ENCODE measurements at regions not wholly inside any gene's neighbourhood (a gene's known extent, or its start where the extent isn't known, plus 50 kb on each side); places are given as distances from the start of the nearest gene placed in this dataset.
"Not testable (repeated sequence)": the region's sequence is repeated elsewhere in the genome, so short reads cannot be mapped to it uniquely, and the experiment has no call there.

DNA sequence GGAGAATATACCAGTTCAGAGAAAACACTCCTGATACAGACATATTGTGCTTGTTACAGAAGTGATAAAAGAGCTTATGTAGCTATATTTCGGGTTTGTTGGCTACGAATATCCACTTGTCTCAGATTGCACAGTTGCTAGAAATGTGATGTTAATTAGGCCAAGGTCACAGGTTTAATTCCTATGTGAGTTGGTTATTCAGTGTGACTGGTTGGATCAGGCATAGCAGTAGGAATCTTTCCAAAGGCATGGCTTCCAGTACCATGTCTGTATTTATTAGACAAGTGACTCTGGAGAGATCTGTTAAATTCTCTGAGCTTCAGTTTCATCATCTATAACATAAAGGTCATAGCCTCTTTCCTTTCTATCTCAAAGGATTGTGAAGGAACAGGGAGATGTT is 152.7 kb upstream of the KITLG start:
- no peak overlapping the region for H3K4me3 ChIP-seq (ENCODE audit: low read length)
- no peak for TF ChIP-seq ZNF274 (IDR thresholded peaks at IDR 0.05; ENCODE audit: low read depth, low read length)

GRCh38 chr12:88729196-88729595 is 148.9 kb upstream of the KITLG start:
- no peak for TF ChIP-seq ZNF274 (IDR thresholded peaks at IDR 0.05; ENCODE audit: low read depth, low read length)

GRCh38 chr12:88726806-88727720 is 146.8 kb upstream of the KITLG start:
- no peak for TF ChIP-seq ZNF274 (IDR thresholded peaks at IDR 0.05; ENCODE audit: low read depth, low read length)
- no peak overlapping the region for H3K4me3 ChIP-seq (ENCODE audit: low read length)

More at GRCh38 chr12:88729196-88729595, 148.9 kb upstream of the KITLG start:
- H3K4me3 ChIP-seq (ENCODE audit: low read length): no peak overlapping the region

DNA sequence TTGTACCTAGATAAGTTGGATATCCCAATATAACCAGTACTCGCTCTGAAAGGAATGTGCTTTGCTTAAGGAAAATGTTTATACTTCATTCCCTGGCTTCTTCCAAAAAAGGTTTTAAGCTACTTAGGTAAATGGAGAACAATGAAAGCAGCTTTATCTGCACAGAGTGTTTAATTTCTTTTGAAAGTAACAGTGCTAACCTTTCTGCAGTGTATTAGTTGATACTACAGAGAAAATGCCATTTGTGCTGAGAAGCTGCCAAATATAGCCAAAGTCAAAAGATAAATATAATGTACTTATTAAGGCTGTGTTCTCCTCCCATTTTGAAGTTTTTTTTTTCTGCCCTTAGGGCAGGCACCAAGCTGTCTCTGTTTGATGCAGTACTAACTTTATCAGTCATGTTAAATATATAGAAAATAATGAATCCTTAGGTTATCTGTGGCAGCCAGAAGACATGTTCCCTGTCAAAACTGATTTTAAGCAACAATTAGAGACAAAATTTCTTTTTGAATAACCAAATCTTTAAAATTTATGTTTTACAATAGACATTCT is 145.4 kb upstream of the KITLG start:
- H3K4me3 ChIP-seq (ENCODE audit: low read length): no peak overlapping the region
- no peak for TF ChIP-seq ZNF274 (IDR thresholded peaks at IDR 0.05; ENCODE audit: low read depth, low read length)

DNA sequence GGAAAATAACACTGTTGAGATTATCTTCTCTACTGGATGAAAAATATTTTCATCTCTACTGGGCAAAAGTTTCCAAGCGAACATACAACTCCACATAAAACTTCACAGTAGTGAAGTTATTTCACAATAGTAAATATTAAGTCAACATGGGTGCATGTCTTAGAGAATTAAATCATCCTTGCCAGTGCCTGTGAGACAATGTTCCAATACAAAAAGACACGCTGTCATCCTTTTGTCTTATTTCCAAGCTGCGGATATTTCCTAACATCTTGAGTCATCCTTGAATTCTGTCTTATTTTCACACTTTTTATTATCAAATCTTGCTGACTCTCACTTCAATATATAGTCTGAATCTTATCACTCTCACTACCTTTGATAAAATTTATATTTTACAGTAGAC is 142.9 kb upstream of the KITLG start:
- TF ChIP-seq ZNF274 (IDR thresholded peaks at IDR 0.05; ENCODE audit: low read depth, low read length): no peak

DNA sequence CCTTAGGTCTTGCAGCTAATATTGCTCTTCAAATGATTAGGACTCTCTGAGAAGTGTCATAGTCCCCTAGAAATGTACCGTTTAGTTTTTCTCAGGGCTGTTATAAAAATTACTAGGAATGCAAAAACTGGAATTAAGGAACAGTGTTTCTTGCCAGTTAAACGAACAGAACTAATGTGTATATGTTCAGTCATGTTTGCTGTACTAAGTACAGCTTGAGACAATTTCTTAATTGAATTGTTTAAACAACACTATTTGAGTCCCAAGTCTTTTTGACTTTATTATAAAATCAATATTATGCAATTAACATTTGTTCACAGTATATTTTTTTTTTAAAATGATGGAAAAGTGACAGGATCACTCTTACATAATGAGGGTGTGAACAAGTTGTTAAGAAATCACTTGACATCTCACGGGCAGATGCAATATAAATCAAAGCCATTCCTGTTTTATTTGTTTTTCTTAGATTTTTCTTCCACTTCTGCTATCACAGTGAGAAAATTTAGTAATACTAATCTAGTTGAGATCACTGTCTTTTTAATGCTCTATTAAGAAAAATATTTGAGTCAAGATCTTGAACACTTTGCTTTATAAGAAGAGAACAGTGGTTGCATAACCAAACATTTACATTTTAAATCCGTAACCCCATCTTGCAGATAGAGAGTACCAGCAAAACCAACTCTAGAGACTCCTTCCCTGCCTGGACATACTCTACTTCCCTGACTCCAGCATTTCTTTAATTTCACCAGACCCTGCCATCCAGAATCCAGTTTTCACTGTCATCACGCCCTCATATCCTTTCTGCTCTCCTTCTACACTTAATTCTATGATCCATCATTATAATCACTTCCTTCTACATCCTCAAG is 140.7 kb upstream of the KITLG start:
- no peak for TF ChIP-seq ZNF274 (IDR thresholded peaks at IDR 0.05; ENCODE audit: low read depth, low read length)

More for the DNA sequence above, 142.9 kb upstream of the KITLG start:
- H3K4me3 ChIP-seq (ENCODE audit: low read length): no peak overlapping the region

DNA sequence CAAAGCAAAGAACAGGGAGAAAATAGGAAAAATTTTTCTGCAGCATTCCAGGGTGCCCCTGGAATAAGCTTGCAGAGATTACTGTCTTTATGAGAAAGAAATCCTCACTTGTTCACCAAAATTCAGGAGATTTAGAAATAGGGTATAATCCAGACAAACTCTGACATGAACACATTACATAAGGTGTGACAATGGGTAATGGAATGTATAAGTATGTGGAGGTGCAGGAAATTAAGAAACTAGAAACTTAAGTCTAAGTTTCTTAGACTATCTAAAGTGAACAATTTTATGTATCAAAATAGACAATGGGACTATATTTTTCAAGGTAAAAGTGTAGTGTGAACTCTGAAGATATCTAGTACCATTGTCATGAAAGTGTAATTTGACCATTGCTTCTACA is 140.0 kb upstream of the KITLG start:
- no peak for TF ChIP-seq ZNF274 (IDR thresholded peaks at IDR 0.05; ENCODE audit: low read depth, low read length)
- no peak overlapping the region for H3K4me3 ChIP-seq (ENCODE audit: low read length)

More for the DNA sequence above, 140.7 kb upstream of the KITLG start:
- H3K4me3 ChIP-seq (ENCODE audit: low read length): no peak overlapping the region

DNA sequence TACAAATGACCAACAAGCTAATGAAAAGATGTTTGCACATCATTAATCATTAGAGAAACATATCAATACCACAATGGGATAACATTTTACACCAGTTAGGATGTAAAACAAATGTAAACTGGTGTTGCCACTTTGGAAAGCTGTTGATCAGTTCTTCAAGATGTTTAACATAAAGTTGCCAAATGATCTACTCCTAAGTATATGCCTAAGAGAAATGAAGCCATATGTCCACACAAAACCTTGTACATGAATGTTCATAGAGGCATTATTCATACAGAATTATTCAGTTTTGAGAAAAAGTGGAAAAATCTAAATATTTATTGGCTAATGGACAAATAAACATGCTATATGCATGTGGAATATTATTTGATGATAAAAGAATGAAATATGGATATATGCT is 136.9 kb upstream of the KITLG start:
- H3K4me3 ChIP-seq (ENCODE audit: low read length): no peak overlapping the region
- no peak for TF ChIP-seq ZNF274 (IDR thresholded peaks at IDR 0.05; ENCODE audit: low read depth, low read length)

- no peak for TF ChIP-seq ZNF274 (IDR thresholded peaks at IDR 0.05; ENCODE audit: low read depth, low read length)
- no peak overlapping the region for H3K4me3 ChIP-seq (ENCODE audit: low read length)
These were observed 136.0 kb upstream of the KITLG start for GRCh38 chr12:88716240-88716639.

- no peak overlapping the region for H3K4me3 ChIP-seq (ENCODE audit: low read length)
- no peak for TF ChIP-seq ZNF274 (IDR thresholded peaks at IDR 0.05; ENCODE audit: low read depth, low read length)
These were observed 135.4 kb upstream of the KITLG start for GRCh38 chr12:88715673-88716072.

GRCh38 chr12:88714263-88714882 is 134.1 kb upstream of the KITLG start:
- H3K4me3 ChIP-seq (ENCODE audit: low read length): not testable (repeated sequence)

DNA sequence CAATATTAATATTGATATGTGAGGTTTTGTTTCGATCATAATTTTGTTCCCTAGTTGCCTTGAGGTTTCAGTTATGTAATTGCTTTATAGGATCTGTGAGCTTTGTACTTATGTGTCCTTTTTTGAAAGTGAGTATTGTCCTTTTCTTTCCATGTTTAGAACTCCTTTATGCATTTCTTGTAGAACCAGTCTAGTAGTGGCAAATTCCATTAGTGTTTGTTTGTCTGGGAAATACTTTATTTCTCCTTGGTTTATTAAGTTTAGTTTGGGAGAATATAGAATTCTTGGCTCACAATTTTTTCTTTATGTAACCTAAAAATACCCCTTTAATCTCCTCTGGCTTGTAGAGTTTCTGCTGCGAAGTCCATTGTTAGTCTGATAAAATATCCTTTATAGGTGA is 127.5 kb upstream of the KITLG start:
- no peak overlapping the region for H3K4me3 ChIP-seq (ENCODE audit: low read length)
- TF ChIP-seq ZNF274 (IDR thresholded peaks at IDR 0.05; ENCODE audit: low read depth, low read length): no peak

- H3K4me3 ChIP-seq (ENCODE audit: low read length): no peak overlapping the region
- TF ChIP-seq ZNF274 (IDR thresholded peaks at IDR 0.05; ENCODE audit: low read depth, low read length): no peak
These were observed 126.0 kb upstream of the KITLG start for GRCh38 chr12:88706286-88706685.

GRCh38 chr12:88703790-88704189 is 123.5 kb upstream of the KITLG start:
- H3K4me3 ChIP-seq (ENCODE audit: low read length): no peak overlapping the region
- TF ChIP-seq ZNF274 (IDR thresholded peaks at IDR 0.05; ENCODE audit: low read depth, low read length): no peak

Measured in GM08714 (cell line).